Endothelial cell (in vitro differentiated cells): ENCODE measurements at regions not wholly inside any gene's neighbourhood (a gene's known extent, or its start where the extent isn't known, plus 50 kb on each side); places are given as distances from the start of the nearest gene placed in this dataset.

ENCODE experiments used
- DNase-seq: peaks from one replicate; pipeline ENCODE4 v3.0.0; 2021; ENCODE audit warnings: low spot score
- H3K27ac Mint-ChIP-seq: one replicate; pipeline ENCODE4 v1.8.0; 2021; ENCODE audit warnings: mixed read lengths, inconsistent platforms; ENCODE audit not compliant: unreplicated experiment
- H3K27me3 Mint-ChIP-seq: one replicate; pipeline ENCODE4 v1.8.0; 2021; ENCODE audit warnings: mild to moderate bottlenecking, moderate library complexity, mixed read lengths, inconsistent platforms; ENCODE audit not compliant: unreplicated experiment
- H3K36me3 Mint-ChIP-seq: one replicate; pipeline ENCODE4 v1.8.0; 2021; ENCODE audit warnings: mild to moderate bottlenecking, low read depth, mixed read lengths, inconsistent platforms; ENCODE audit not compliant: unreplicated experiment
- H3K4me1 Mint-ChIP-seq: one replicate; pipeline ENCODE4 v1.8.0; 2021; ENCODE audit warnings: mild to moderate bottlenecking, mixed read lengths, inconsistent platforms; ENCODE audit not compliant: unreplicated experiment
- H3K4me3 Mint-ChIP-seq: one replicate; pipeline ENCODE4 v1.8.0; 2021; ENCODE audit warnings: mild to moderate bottlenecking, mixed read lengths, inconsistent platforms; ENCODE audit not compliant: unreplicated experiment
- H3K9me3 Mint-ChIP-seq: one replicate; pipeline ENCODE4 v1.8.0; 2021; ENCODE audit warnings: mixed read lengths, inconsistent platforms; ENCODE audit not compliant: unreplicated experiment
- CTCF ChIP-seq: fragments of 200-600 bp; sonication (generic); IDR thresholded peaks from one replicate; pipeline ENCODE4 v1.5.0; 2021; ENCODE audit warnings: antibody characterized with exemption; ENCODE audit not compliant: unreplicated experiment

- H3K27me3 Mint-ChIP-seq, result peaks cover 3% of the 10 kb centered on the region
- no peaks in the 10 kb centered on the region for H3K36me3 Mint-ChIP-seq
- no peak for DNase-seq
- no peaks in the 10 kb centered on the region for H3K4me1 Mint-ChIP-seq
- no peak for TF ChIP-seq CTCF
- H3K27ac Mint-ChIP-seq, result no peak overlapping the region
- no peaks in the 10 kb centered on the region for H3K9me3 Mint-ChIP-seq
- H3K4me3 Mint-ChIP-seq, result no peak overlapping the region
These were observed 243.5 kb upstream of the ZNF32 start for GRCh38 chr10:43892062-43892770.

GRCh38 chr10:43891241-43891640 lies 242.6 kb upstream of the ZNF32 start:
- no peak for DNase-seq
- Mint-ChIP-seq H3K4me3 (no peak overlapping the region), H3K9me3 (no peaks in the 10 kb centered on the region), H3K4me1 (no peaks in the 10 kb centered on the region), H3K27me3 (peaks cover 1% of the 10 kb centered on the region), H3K36me3 (no peaks in the 10 kb centered on the region), H3K27ac (no peak overlapping the region)
- no peak for TF ChIP-seq CTCF

- no peak overlapping the region for H3K27ac Mint-ChIP-seq
- peaks cover 1% of the 10 kb centered on the region for H3K27me3 Mint-ChIP-seq
- H3K4me3 Mint-ChIP-seq, result no peak overlapping the region
- DNase-seq, result no peak
- no peak for TF ChIP-seq CTCF
- no peaks in the 10 kb centered on the region for H3K4me1 Mint-ChIP-seq
- H3K9me3 Mint-ChIP-seq, result no peaks in the 10 kb centered on the region
- H3K36me3 Mint-ChIP-seq, result no peaks in the 10 kb centered on the region
These were observed 241.4 kb upstream of the ZNF32 start for GRCh38 chr10:43890124-43890523.

GRCh38 chr10:43888586-43888985 lies 239.9 kb upstream of the ZNF32 start:
- DNase-seq, result no peak
- Mint-ChIP-seq H3K4me3 (no peak overlapping the region), H3K9me3 (no peaks in the 10 kb centered on the region), H3K27ac (no peak overlapping the region), H3K4me1 (no peaks in the 10 kb centered on the region), H3K27me3 (no peaks in the 10 kb centered on the region), H3K36me3 (no peaks in the 10 kb centered on the region)
- TF ChIP-seq CTCF, result no peak

- Mint-ChIP-seq H3K27ac (no peak overlapping the region), H3K27me3 (no peaks in the 10 kb centered on the region), H3K36me3 (no peaks in the 10 kb centered on the region), H3K4me3 (no peak overlapping the region), H3K4me1 (no peaks in the 10 kb centered on the region), H3K9me3 (no peaks in the 10 kb centered on the region)
- no peak for DNase-seq
- no peak for TF ChIP-seq CTCF
These were observed 237.2 kb upstream of the ZNF32 start for GRCh38 chr10:43885842-43886241.
